ENCODE measurements at regions not wholly inside any gene's neighbourhood (a gene's known extent, or its start where the extent isn't known, plus 50 kb on each side); places are given as distances from the start of the nearest gene placed in this dataset.

DNA sequence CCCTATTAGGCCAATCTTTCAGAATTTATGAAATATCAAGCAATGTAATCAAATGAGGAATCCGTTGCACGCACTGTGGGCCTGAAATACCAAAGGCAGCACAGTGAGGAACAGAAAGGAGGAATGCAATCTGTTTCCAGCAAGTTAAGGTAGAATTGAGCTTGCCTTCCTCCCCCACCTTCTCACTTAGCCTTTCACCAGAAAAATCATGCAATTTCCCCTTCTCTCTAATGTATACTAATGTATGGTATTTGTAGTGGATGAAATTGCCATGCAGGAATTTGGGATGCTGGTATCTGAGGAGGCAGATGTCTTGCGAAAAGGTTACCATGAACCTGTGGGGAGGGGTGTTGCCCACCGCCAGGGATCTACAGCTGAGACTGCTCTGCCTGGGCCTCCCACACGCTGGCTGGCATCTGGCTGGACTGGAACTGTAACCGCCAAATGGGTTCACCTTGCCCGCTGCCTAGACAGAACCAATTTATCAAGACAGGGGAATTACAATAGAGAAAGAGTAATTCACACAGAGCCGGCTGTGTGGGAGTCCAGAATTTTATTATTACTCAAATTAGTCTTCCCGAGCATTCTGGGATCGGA, 222.4 kb upstream of the MYLIP start:
- Histone ChIP-seq H3K79me2 (ENCODE audit: insufficient read depth) (no peaks in the 10 kb centered on the region), H3K36me3 (replicated peaks in 1 of 2; ENCODE audit: control insufficient read depth in 1 of 2, insufficient read depth in 2 of 2, low read length in 1 of 2) (no peaks in the 10 kb centered on the region), H3F3A (replicated peaks; ENCODE audit: insufficient read depth) (no peaks in the 10 kb centered on the region), H3K4me3 (ENCODE audit: low read depth in 2 of 2, low read length in 1 of 2) (no peak overlapping the region), H3K27ac (ENCODE audit: low read depth in 2 of 2, low read length in 1 of 2) (no peak overlapping the region), H3K9ac (no peak overlapping the region), H3K9me2 (no peaks in the 10 kb centered on the region), H3K9me3 (no peaks in the 10 kb centered on the region), H3K4me2 (no peak overlapping the region), H2AFZ (ENCODE audit: low read depth) (no peak overlapping the region), H4K20me1 (ENCODE audit: insufficient read depth) (no peaks in the 10 kb centered on the region), H3K4me1 (ENCODE audit: control insufficient read depth in 1 of 2, insufficient read depth in 2 of 2, low read depth in 1 of 2, low read length in 1 of 2) (peaks cover 0 to 8% of the 10 kb centered on the region in 2 experiments; a peak in 1 of 4 replicates), H3K27me3 (ENCODE audit: insufficient read depth) (no peaks in the 10 kb centered on the region)
- CTCF ChIA-PET: interaction anchor here (0.6 to 1.8 kb wide), 3 partner anchors 12 to 201 kb away, joined by 3 to 5 read pairs (median 3); no protein-coding TSS in a partner anchor
- POLR2A ChIA-PET: no interaction called here
- no peak for TF ChIP-seq RFX5 (IDR thresholded peaks at IDR 0.05; ENCODE audit: low read length)
- TF ChIP-seq, protein P1, sequence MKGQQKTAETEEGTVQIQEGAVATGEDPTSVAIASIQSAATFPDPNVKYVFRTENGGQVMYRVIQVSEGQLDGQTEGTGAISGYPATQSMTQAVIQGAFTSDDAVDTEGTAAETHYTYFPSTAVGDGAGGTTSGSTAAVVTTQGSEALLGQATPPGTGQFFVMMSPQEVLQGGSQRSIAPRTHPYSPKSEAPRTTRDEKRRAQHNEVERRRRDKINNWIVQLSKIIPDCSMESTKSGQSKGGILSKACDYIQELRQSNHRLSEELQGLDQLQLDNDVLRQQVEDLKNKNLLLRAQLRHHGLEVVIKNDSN (IDR thresholded peaks at IDR 0.05; ENCODE audit: borderline replicate concordance, low read depth): no peak
- no peak for TF ChIP-seq EZH2phosphoT487 (IDR thresholded peaks at IDR 0.05; ENCODE audit: borderline replicate concordance, low read depth)
- no peak for TF ChIP-seq TCF12 (IDR thresholded peaks at IDR 0.05)
- TF ChIP-seq, protein P2, sequence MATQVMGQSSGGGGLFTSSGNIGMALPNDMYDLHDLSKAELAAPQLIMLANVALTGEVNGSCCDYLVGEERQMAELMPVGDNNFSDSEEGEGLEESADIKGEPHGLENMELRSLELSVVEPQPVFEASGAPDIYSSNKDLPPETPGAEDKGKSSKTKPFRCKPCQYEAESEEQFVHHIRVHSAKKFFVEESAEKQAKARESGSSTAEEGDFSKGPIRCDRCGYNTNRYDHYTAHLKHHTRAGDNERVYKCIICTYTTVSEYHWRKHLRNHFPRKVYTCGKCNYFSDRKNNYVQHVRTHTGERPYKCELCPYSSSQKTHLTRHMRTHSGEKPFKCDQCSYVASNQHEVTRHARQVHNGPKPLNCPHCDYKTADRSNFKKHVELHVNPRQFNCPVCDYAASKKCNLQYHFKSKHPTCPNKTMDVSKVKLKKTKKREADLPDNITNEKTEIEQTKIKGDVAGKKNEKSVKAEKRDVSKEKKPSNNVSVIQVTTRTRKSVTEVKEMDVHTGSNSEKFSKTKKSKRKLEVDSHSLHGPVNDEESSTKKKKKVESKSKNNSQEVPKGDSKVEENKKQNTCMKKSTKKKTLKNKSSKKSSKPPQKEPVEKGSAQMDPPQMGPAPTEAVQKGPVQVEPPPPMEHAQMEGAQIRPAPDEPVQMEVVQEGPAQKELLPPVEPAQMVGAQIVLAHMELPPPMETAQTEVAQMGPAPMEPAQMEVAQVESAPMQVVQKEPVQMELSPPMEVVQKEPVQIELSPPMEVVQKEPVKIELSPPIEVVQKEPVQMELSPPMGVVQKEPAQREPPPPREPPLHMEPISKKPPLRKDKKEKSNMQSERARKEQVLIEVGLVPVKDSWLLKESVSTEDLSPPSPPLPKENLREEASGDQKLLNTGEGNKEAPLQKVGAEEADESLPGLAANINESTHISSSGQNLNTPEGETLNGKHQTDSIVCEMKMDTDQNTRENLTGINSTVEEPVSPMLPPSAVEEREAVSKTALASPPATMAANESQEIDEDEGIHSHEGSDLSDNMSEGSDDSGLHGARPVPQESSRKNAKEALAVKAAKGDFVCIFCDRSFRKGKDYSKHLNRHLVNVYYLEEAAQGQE (IDR thresholded peaks at IDR 0.05; ENCODE audit: low read depth, low read length): no peak
- TF ChIP-seq JUND (IDR thresholded peaks at IDR 0.05): no peak
- no peak for TF ChIP-seq FOXM1 (IDR thresholded peaks at IDR 0.05; ENCODE audit: low read depth)
- TF ChIP-seq, protein P3, sequence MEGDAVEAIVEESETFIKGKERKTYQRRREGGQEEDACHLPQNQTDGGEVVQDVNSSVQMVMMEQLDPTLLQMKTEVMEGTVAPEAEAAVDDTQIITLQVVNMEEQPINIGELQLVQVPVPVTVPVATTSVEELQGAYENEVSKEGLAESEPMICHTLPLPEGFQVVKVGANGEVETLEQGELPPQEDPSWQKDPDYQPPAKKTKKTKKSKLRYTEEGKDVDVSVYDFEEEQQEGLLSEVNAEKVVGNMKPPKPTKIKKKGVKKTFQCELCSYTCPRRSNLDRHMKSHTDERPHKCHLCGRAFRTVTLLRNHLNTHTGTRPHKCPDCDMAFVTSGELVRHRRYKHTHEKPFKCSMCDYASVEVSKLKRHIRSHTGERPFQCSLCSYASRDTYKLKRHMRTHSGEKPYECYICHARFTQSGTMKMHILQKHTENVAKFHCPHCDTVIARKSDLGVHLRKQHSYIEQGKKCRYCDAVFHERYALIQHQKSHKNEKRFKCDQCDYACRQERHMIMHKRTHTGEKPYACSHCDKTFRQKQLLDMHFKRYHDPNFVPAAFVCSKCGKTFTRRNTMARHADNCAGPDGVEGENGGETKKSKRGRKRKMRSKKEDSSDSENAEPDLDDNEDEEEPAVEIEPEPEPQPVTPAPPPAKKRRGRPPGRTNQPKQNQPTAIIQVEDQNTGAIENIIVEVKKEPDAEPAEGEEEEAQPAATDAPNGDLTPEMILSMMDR (IDR thresholded peaks at IDR 0.05): no peak
- no peak for TF ChIP-seq NRF1 (IDR thresholded peaks at IDR 0.05; ENCODE audit: low read depth, low read length)
- TF ChIP-seq NFIC (IDR thresholded peaks at IDR 0.05; ENCODE audit: borderline replicate concordance): no peak
- TF ChIP-seq ELF1 (IDR thresholded peaks at IDR 0.05): no peak
- TF ChIP-seq MXI1 (IDR thresholded peaks at IDR 0.05; ENCODE audit: low read depth, low read length): no peak
- TF ChIP-seq FOXJ3 (CRISPR knock-in tag; IDR thresholded peaks at IDR 0.05): no peak
- TF ChIP-seq MEF2A (IDR thresholded peaks at IDR 0.05; ENCODE audit: borderline replicate concordance, low read depth): no peak
- no peak for TF ChIP-seq CHD2 (IDR thresholded peaks at IDR 0.05; ENCODE audit: low read length, partially characterized antibody)
- TF ChIP-seq GABPA (IDR thresholded peaks at IDR 0.05; ENCODE audit: low read depth): no peak
- TF ChIP-seq, protein P4, sequence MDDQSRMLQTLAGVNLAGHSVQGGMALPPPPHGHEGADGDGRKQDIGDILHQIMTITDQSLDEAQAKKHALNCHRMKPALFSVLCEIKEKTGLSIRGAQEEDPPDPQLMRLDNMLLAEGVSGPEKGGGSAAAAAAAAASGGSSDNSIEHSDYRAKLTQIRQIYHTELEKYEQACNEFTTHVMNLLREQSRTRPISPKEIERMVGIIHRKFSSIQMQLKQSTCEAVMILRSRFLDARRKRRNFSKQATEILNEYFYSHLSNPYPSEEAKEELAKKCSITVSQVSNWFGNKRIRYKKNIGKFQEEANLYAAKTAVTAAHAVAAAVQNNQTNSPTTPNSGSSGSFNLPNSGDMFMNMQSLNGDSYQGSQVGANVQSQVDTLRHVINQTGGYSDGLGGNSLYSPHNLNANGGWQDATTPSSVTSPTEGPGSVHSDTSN (IDR thresholded peaks at IDR 0.05): no peak
- WGBS (ENCODE audit: low lambda C conversion rate): 73% methylated on average over 10 of the region's 10 CpGs
- DNase-seq: no peak
